ENCODE measurements at regions not wholly inside any gene's neighbourhood (a gene's known extent, or its start where the extent isn't known, plus 50 kb on each side); places are given as distances from the start of the nearest gene placed in this dataset.

- ChIA-PET POLR2A (ENCODE audit: low non-redundant PET) (no interaction called here), CTCF (no interaction called here)
- TF ChIP-seq EZH2 (IDR thresholded peaks at IDR 0.05; ENCODE audit: borderline replicate concordance, low read depth, low read length, poor library complexity, severe bottlenecking) (no peak), CTCF (conservative IDR thresholded peaks at IDR 0.05; ENCODE audit: low read depth, low read length) (no peak)
- intact Hi-C loops (cut with micrococcal nuclease; ENCODE audit: unreplicated experiment): no loop called here
- Histone ChIP-seq H3K27me3 (replicated peaks; ENCODE audit: insufficient read depth, low read depth, low read length, poor library complexity) (no peaks in the 10 kb centered on the region), H3K4me1 (ENCODE audit: insufficient read depth, low read length, poor library complexity, severe bottlenecking) (no peaks in the 10 kb centered on the region), H3K27ac (ENCODE audit: low read depth, low read length, poor library complexity, severe bottlenecking) (no peak overlapping the region), H3K4me3 (ENCODE audit: low read depth, low read length, poor library complexity, severe bottlenecking) (no peak overlapping the region), H3K36me3 (ENCODE audit: insufficient read depth, low read length, poor library complexity, severe bottlenecking) (no peaks in the 10 kb centered on the region), H3K9me3 (ENCODE audit: low read depth, low read length, poor library complexity, severe bottlenecking) (no peaks in the 10 kb centered on the region)
- BruUV-seq (replicated peaks): no TSS peak
- no peak for DNase-seq (ENCODE audit: low spot score)
These were observed 585.6 kb downstream of the PSAT1 start for GRCh38 chr9:78882481-78882880.

- BruUV-seq (replicated peaks): no TSS peak
- H3K4me1 ChIP-seq (ENCODE audit: insufficient read depth, low read length, poor library complexity, severe bottlenecking): no peaks in the 10 kb centered on the region
- no peaks in the 10 kb centered on the region for H3K27me3 ChIP-seq (replicated peaks; ENCODE audit: insufficient read depth, low read depth, low read length, poor library complexity)
- ChIA-PET CTCF (no interaction called here), POLR2A (ENCODE audit: low non-redundant PET) (no interaction called here)
- H3K36me3 ChIP-seq (ENCODE audit: insufficient read depth, low read length, poor library complexity, severe bottlenecking): no peaks in the 10 kb centered on the region
- DNase-seq (ENCODE audit: low spot score): no peak
- TF ChIP-seq CTCF (conservative IDR thresholded peaks at IDR 0.05; ENCODE audit: low read depth, low read length): no peak
- TF ChIP-seq EZH2 (IDR thresholded peaks at IDR 0.05; ENCODE audit: borderline replicate concordance, low read depth, low read length, poor library complexity, severe bottlenecking): no peak
- no peak overlapping the region for H3K4me3 ChIP-seq (ENCODE audit: low read depth, low read length, poor library complexity, severe bottlenecking)
- no peaks in the 10 kb centered on the region for H3K9me3 ChIP-seq (ENCODE audit: low read depth, low read length, poor library complexity, severe bottlenecking)
- intact Hi-C loops (cut with micrococcal nuclease; ENCODE audit: unreplicated experiment): no loop called here
- H3K27ac ChIP-seq (ENCODE audit: low read depth, low read length, poor library complexity, severe bottlenecking): no peak overlapping the region
These were observed 587.8 kb downstream of the PSAT1 start for GRCh38 chr9:78884611-78885150.

GRCh38 chr9:78892182-78892581 lies 595.3 kb downstream of the PSAT1 start:
- TF ChIP-seq EZH2 (IDR thresholded peaks at IDR 0.05; ENCODE audit: borderline replicate concordance, low read depth, low read length, poor library complexity, severe bottlenecking) (no peak), CTCF (conservative IDR thresholded peaks at IDR 0.05; ENCODE audit: low read depth, low read length) (no peak)
- no TSS peak for BruUV-seq (replicated peaks)
- ChIA-PET POLR2A (ENCODE audit: low non-redundant PET) (no interaction called here), CTCF (no interaction called here)
- intact Hi-C loops (cut with micrococcal nuclease; ENCODE audit: unreplicated experiment): no loop called here
- Histone ChIP-seq H3K36me3 (ENCODE audit: insufficient read depth, low read length, poor library complexity, severe bottlenecking) (no peaks in the 10 kb centered on the region), H3K27me3 (replicated peaks; ENCODE audit: insufficient read depth, low read depth, low read length, poor library complexity) (no peaks in the 10 kb centered on the region), H3K9me3 (ENCODE audit: low read depth, low read length, poor library complexity, severe bottlenecking) (peaks cover 6% of the 10 kb centered on the region), H3K4me3 (ENCODE audit: low read depth, low read length, poor library complexity, severe bottlenecking) (no peak overlapping the region), H3K4me1 (ENCODE audit: insufficient read depth, low read length, poor library complexity, severe bottlenecking) (peaks cover 15% of the 10 kb centered on the region), H3K27ac (ENCODE audit: low read depth, low read length, poor library complexity, severe bottlenecking) (no peak overlapping the region)
- DNase-seq (ENCODE audit: low spot score): no peak

Measured in A673 (cell line).